ENCODE measurements at regions not wholly inside any gene's neighbourhood (a gene's known extent, or its start where the extent isn't known, plus 50 kb on each side); places are given as distances from the start of the nearest gene placed in this dataset.
A peak's percentile ranks its signal among the peaks of the same experiment; 100 is the strongest.

DNA sequence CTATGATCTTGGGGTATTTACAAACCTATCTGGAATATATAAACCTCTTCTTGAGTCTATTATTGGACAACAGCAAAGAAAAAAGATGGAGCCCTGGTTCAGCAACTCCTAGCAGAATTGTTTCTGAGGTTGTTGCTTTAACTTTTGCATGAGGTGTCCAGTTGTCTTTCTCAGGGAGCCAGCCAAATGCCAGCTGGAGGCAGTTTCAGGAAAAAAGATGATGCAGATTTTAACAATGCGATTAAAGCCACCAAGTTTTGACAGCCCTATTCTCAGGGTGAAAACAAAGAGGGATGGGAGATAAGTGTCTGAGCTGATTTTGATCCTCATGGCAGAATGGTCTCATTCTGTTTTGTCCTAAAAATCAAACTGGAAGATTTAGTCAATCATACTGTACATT is 181.6 kb upstream of the RASGRP1 start:
- ChIA-PET CTCF (no interaction called here), POLR2A (ENCODE audit: low non-redundant PET) (no interaction called here)
- Histone ChIP-seq H3K4me3 (ENCODE audit: low read depth, low read length, poor library complexity, severe bottlenecking) (no peak overlapping the region), H3K27me3 (replicated peaks; ENCODE audit: insufficient read depth, low read depth, low read length, poor library complexity) (peaks cover 9% of the 10 kb centered on the region), H3K27ac (ENCODE audit: low read depth, low read length, poor library complexity, severe bottlenecking) (no peak overlapping the region), H3K4me1 (ENCODE audit: insufficient read depth, low read length, poor library complexity, severe bottlenecking) (no peaks in the 10 kb centered on the region), H3K9me3 (ENCODE audit: low read depth, low read length, poor library complexity, severe bottlenecking) (no peaks in the 10 kb centered on the region), H3K36me3 (ENCODE audit: insufficient read depth, low read length, poor library complexity, severe bottlenecking) (no peaks in the 10 kb centered on the region)
- DNase-seq (ENCODE audit: low spot score), result no peak
- intact Hi-C loops (cut with micrococcal nuclease; ENCODE audit: unreplicated experiment), result loop anchor here (10.0 kb wide), 1 partner anchor 59 kb away; no protein-coding TSS in a partner anchor
- BruUV-seq (replicated peaks), result no TSS peak
- TF ChIP-seq CTCF (conservative IDR thresholded peaks at IDR 0.05; ENCODE audit: low read depth, low read length) (no peak), EZH2 (IDR thresholded peaks at IDR 0.05; ENCODE audit: borderline replicate concordance, low read depth, low read length, poor library complexity, severe bottlenecking) (no peak)

DNA sequence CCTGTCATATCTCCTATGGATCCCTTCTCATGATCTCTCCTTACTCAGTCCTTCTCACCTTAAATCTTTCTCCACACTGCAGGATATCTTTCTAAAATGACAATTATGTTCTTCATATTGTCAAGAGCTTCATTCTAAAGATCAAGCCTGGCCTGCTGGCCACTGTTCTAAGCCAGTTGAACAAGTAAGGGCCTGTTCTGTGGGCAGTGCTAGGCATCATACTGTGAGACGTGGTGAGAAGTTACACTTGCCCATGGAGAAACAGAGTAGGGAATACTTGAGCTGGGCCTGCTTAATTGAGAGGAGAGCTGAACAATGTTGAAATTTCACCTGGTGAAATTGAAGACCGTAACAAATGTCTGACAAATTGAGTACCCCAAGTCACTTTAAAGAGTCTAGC is 184.1 kb upstream of the RASGRP1 start:
- Histone ChIP-seq H3K27ac (ENCODE audit: low read depth, low read length, poor library complexity, severe bottlenecking) (no peak overlapping the region), H3K4me3 (ENCODE audit: low read depth, low read length, poor library complexity, severe bottlenecking) (no peak overlapping the region), H3K36me3 (ENCODE audit: insufficient read depth, low read length, poor library complexity, severe bottlenecking) (no peaks in the 10 kb centered on the region), H3K4me1 (ENCODE audit: insufficient read depth, low read length, poor library complexity, severe bottlenecking) (no peaks in the 10 kb centered on the region), H3K9me3 (ENCODE audit: low read depth, low read length, poor library complexity, severe bottlenecking) (no peaks in the 10 kb centered on the region), H3K27me3 (replicated peaks; ENCODE audit: insufficient read depth, low read depth, low read length, poor library complexity) (no peaks in the 10 kb centered on the region)
- TF ChIP-seq EZH2 (IDR thresholded peaks at IDR 0.05; ENCODE audit: borderline replicate concordance, low read depth, low read length, poor library complexity, severe bottlenecking) (no peak), CTCF (conservative IDR thresholded peaks at IDR 0.05; ENCODE audit: low read depth, low read length) (no peak)
- POLR2A ChIA-PET (ENCODE audit: low non-redundant PET), result no interaction called here
- DNase-seq (ENCODE audit: low spot score), result no peak
- intact Hi-C loops (cut with micrococcal nuclease; ENCODE audit: unreplicated experiment), result loop anchor here (10.0 kb wide), 1 partner anchor 56 kb away; no protein-coding TSS in a partner anchor
- CTCF ChIA-PET, result no interaction called here
- BruUV-seq (replicated peaks), result no TSS peak

DNA sequence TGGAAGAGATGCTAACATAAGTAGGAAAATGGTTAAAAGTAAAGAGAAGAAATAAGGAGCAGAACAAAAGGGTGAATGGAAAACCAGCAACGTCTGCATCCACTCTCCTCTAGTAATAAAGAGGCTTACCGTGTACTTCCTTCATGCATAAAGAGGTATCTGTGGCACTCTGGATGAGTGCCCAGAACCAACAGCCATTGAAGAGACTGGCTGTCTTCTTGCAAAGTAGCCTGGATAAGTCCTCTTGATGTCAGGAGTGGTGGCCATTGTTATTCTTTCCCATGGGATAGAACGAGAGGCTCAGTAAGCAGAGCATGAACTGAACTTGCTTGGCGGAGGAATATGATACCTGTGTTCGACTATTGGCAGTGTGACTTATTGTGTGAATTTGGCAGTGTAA is 186.2 kb upstream of the RASGRP1 start:
- Histone ChIP-seq H3K9me3 (ENCODE audit: low read depth, low read length, poor library complexity, severe bottlenecking) (no peaks in the 10 kb centered on the region), H3K27me3 (replicated peaks; ENCODE audit: insufficient read depth, low read depth, low read length, poor library complexity) (peaks cover 3% of the 10 kb centered on the region), H3K27ac (ENCODE audit: low read depth, low read length, poor library complexity, severe bottlenecking) (no peak overlapping the region), H3K4me3 (ENCODE audit: low read depth, low read length, poor library complexity, severe bottlenecking) (no peak overlapping the region), H3K4me1 (ENCODE audit: insufficient read depth, low read length, poor library complexity, severe bottlenecking) (no peaks in the 10 kb centered on the region), H3K36me3 (ENCODE audit: insufficient read depth, low read length, poor library complexity, severe bottlenecking) (no peaks in the 10 kb centered on the region)
- CTCF ChIA-PET, result no interaction called here
- no TSS peak for BruUV-seq (replicated peaks)
- peak; percentile 4 for DNase-seq (ENCODE audit: low spot score)
- POLR2A ChIA-PET (ENCODE audit: low non-redundant PET), result no interaction called here
- intact Hi-C loops (cut with micrococcal nuclease; ENCODE audit: unreplicated experiment), result no loop called here
- no peak for TF ChIP-seq CTCF (conservative IDR thresholded peaks at IDR 0.05; ENCODE audit: low read depth, low read length)
